CD4-positive, alpha-beta T cell treated with Interleukin-4 for 4 hours (primary cell): ENCODE measurements at regions not wholly inside any gene's neighbourhood (a gene's known extent, or its start where the extent isn't known, plus 50 kb on each side); places are given as distances from the start of the nearest gene placed in this dataset.
A peak's percentile ranks its signal among the peaks of the same experiment; 100 is the strongest.
"Not testable (repeated sequence)": the region's sequence is repeated elsewhere in the genome, so short reads cannot be mapped to it uniquely, and the experiment has no call there.

ENCODE experiments used
- DNase-seq: peaks from one replicate; pipeline ENCODE4 v3.0.0-alpha.2; 2020

- not testable (repeated sequence) for DNase-seq
These were observed 198.5 kb upstream of the CRIM1 start for GRCh38 chr2:36157093-36157492.

DNA sequence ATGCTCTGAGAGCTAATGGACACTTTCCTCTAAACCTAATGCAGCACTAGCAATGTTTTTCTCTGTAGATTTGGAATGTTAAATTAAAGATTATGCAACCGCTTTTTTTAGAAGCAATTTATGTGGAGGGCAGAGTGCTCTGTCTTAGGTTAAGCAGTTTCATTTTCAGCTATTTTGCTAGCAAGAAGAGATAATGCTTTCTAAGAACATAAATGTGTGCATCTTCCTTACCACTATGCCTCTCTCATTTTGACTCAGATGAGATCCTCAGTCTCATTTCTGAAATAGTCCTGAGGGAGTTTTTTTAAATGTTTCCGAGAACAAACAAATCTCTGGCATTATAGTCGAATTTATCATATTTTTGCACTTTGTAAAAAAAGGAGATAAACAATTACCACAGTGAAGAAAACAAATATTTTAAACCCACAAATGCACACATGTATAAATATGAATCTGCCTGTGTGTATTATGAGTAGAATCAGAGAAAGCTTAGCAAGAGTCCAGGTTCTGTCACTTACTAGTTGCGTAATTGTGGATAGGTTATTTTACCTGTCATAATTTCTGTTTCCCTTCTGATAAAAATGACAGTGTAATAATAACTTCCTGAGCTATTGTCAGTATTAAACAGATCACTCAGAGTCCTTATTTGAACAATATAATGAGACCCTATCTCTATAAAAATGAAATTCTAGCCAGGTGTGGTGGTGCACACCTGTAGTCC is 207.7 kb upstream of the CRIM1 start:
- DNase-seq, result no peak

DNA sequence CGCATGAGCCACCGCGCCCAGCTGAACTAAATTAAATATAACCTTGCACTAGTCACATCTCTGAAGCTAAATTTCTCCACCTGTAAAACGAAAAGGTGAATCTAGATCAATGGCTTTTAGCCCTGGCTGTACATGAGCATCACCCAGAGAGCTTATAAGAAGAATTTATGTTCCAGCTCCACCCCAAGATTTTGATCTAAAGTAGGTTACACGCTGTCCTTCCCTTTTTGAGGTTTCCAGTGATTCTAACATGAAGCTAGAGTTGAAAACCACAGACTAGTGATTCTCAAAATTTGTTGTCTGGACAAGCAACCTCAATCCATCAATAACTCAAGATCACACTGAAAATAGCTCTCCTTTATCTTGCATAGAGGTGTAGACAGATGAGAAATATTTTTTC is 208.8 kb upstream of the CRIM1 start:
- DNase-seq, result no peak

- DNase-seq, result no peak
These were observed 215.2 kb upstream of the CRIM1 start for GRCh38 chr2:36140391-36140790.

GRCh38 chr2:36137612-36138011 is 218.0 kb upstream of the CRIM1 start:
- DNase-seq, result peak; percentile 4

- DNase-seq, result no peak
These were observed 221.3 kb upstream of the CRIM1 start for GRCh38 chr2:36134281-36134680.

GRCh38 chr2:36128359-36128758 is 227.2 kb upstream of the CRIM1 start:
- DNase-seq, result no peak

GRCh38 chr2:36125702-36126101 is 229.9 kb upstream of the CRIM1 start:
- DNase-seq, result no peak

- no peak for DNase-seq
These were observed 231.6 kb upstream of the CRIM1 start for GRCh38 chr2:36123995-36124394.

GRCh38 chr2:36097022-36097421 is 258.6 kb upstream of the CRIM1 start:
- DNase-seq, result no peak

DNA sequence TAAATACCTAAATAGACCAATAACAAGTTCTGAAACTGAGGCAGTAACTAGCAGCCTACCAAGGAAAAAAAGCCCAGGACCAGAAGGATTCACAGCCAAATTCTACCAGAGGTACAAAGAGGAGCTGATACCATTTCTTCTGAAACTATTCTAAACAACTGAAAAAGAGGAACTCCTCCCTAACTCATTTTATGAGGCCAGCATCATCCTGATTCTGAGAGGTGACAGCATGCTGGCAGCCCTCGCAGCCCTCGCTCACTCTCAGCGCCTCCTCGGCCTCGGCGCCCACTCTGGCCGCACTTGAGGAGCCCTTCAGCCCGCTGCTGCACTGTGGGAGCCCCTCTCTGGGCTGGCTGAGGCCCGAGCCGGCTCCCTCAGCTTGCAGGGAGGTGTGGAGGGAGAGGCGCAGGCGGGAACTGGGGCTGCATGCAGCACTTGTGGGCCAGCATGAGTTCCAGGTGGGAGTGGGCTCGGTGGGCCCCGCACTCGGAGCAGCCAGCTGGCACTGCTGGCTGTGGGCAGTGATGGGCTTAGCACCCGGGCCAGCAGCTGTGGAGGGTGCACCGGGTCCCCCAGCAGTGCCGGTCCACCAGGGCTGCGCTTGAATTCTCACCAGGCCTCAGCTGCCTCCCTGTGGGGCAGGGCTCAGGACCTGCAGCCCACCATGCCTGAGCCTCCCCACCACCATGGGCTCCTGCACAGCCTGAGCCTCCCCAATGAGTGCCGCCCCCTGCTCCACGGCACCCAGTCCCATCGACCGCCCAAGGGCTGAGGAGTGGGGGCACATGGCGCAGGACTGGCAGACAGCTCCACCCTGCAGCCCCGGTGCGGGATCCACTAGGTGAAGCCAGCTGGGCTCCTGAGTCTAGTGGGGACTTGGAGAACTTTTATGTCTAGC is 263.5 kb upstream of the CRIM1 start:
- not testable (repeated sequence) for DNase-seq

- DNase-seq, result no peak
These were observed 266.8 kb upstream of the CRIM1 start for GRCh38 chr2:36088716-36089328.

DNA sequence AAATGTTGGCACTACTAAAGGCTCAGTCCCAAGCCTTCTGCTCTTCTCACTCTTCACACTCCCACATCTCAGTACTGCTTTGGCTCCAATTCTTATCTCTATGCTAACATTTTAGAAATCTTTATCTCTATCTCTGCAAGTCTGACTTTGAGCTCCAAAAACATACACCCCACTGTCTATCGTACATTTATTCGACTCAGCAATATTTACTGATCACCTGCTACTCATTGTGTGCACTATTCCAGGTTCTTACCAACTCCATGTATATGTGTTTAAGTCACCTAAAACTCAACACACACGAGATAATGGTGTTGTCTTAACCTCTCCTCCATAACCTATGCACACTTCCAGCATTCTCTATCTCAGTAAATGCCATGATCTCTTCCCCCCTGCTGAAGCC is 268.2 kb upstream of the CRIM1 start:
- DNase-seq, result no peak

DNA sequence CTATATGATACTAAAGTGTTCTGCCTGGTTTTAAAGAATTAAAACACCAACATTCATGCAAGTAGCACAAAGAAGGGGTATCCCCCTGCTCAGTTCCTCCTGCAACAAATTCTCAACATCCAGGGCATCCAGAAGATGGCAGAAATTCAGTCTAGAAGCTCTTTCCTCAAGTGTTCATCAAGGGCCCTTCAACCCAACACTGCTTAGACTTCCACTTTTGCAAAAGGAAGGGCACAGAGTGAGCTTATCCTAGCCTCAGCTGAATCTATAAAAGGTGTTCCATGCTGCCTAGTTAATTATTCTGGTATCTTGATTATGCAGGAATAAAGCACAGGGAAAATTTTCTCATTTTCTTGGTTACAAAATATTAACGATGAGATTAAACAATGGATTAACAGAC is 275.8 kb upstream of the CRIM1 start:
- no peak for DNase-seq

DNA sequence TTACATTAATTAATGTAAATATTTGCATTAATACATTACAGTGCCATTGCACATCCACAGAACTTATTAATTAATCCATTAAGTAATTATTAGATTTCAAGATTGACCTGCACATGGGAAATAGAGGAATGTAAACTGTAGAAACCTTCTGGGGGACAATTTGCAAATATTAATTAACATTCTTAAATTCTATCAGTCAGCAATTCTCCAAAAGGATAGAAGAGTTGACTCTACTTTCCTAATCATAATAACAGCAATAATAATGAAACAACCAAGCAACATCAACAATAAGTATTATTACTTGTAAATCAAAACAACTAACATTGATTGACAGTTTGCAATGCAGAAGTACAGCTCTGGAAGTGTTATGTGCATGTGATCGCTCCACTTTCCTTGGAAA is 281.6 kb upstream of the CRIM1 start:
- DNase-seq, result no peak

GRCh38 chr2:36071698-36072097 is 283.9 kb upstream of the CRIM1 start:
- DNase-seq, result no peak

DNA sequence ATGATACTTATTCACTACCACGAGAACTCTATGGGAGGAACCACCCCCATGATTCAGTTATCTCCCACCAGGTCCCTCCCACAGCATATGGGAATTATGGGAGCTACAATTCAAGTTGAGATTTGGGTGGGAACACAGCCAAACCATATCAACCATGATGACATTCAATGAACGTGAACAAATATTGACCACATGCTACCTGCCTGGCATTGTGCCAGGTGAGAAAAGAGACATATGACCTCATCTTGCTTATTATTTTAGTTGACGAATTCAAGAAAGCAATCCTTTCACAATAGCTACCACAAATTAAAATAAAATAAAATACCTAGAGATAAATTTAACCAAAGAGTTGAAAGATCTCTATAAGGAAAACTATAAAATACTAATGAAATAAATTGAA is 286.5 kb upstream of the CRIM1 start:
- DNase-seq, result no peak

- no peak for DNase-seq
These were observed 287.5 kb upstream of the CRIM1 start for GRCh38 chr2:36068086-36068485.

GRCh38 chr2:36060133-36060532 is 295.4 kb upstream of the CRIM1 start:
- no peak for DNase-seq

DNA sequence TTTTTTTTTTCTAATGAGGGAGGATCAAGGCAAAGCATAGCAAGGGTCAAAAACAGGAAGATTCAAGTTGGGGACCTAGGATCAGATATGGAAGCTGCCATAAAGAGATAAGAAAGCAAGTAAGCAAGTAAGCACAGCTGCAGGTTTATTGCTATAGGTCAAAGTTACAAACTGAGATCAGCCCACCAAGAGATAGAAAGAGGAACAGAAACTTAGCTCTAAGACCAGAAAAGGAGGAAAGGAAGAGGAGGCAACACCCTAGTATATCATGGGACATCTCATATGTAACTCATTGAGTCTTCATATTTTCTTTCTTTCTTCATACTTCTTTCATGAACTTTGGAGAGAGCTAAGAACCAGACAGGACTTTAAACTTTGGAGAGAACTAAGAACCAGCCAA is 295.9 kb upstream of the CRIM1 start:
- DNase-seq, result no peak

DNA sequence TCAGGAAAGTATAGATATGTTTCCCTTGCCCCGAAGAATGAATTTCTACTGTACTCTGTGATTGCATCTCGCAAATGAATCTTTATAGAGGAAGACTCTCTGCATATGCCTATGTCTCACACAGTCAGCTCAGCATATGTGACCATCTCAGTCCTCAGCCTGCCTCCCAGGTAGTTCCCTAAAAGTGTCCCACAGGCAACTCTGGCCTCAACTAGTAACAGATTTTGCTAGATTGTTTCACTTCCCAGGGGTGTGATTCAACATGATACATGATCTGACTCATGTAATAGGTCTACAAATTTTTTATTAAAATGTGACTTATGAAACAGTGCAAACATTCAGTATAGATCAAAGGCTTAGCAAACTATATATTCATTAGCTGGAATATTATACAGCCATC is 296.6 kb upstream of the CRIM1 start:
- no peak for DNase-seq

- DNase-seq, result no peak
These were observed 297.5 kb upstream of the CRIM1 start for GRCh38 chr2:36058076-36058475.

- no peak for DNase-seq
These were observed 302.8 kb upstream of the CRIM1 start for GRCh38 chr2:36052819-36053218.

DNA sequence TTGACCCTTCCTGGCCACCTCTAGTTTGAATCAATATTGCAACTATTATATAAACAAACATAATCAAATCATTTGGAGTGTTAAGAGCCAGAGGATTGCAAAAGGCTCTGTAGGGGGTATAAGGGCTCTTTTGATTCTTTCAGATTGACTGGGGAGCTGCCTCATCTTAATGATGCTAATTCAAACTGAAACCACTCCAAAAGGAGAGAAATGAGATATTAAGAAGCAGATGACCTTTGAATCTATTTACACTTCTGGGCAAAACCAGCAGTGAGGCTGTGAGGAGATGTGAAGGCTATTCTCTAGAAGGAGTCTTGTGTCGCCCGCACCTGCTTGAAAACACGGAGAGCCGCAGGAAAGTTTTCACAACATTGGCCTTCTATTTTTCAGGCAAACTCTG is 311.2 kb upstream of the CRIM1 start:
- no peak for DNase-seq
